Colonic mucosa (tissue), 4 donors: ENCODE measurements at regions not wholly inside any gene's neighbourhood (a gene's known extent, or its start where the extent isn't known, plus 50 kb on each side); places are given as distances from the start of the nearest gene placed in this dataset.

Source experiments
- DNase-seq: peaks from one replicate; pipeline ENCODE4 v3.0.0-alpha.2; 2020
- H3K27ac ChIP-seq: fragments of 200-600 bp; one replicate; pipeline ENCODE4 v1.8.0; 2021
- H3K27me3 ChIP-seq: fragments of 200-600 bp; one replicate; pipeline ENCODE4 v1.8.0; 2021
- H3K36me3 ChIP-seq: fragments of 200-600 bp; one replicate; pipeline ENCODE4 v1.8.0; 2021
- H3K4me1 ChIP-seq: fragments of 200-600 bp; one replicate; pipeline ENCODE4 v1.8.0; 2021; ENCODE audit warnings: mild to moderate bottlenecking
- H3K4me3 ChIP-seq: fragments of 200-600 bp; one replicate; pipeline ENCODE4 v1.8.0; 2021
- H3K9ac ChIP-seq, 2 donors: one replicate each; pipeline ENCODE4 v1.7.0; 2013; ENCODE audit warnings: control low read depth in 2 of 2, low read depth in 2 of 2, low read length in 2 of 2
- H3K9me3 ChIP-seq: fragments of 200-600 bp; one replicate; pipeline ENCODE4 v1.8.0; 2021
- CTCF ChIP-seq: fragments of 200-600 bp; IDR thresholded peaks from one replicate; pipeline ENCODE4 v1.8.0; 2022; ENCODE audit warnings: antibody characterized with exemption, mild to moderate bottlenecking
- intact Hi-C: fragments of 100-400 bp; cut with DNase I; formaldehyde crosslinking; loops from one replicate; pipeline ENCODE4 v1.14.1; 2022
- donor health status: healthy.
- donor health status: DM: no; HTN: no; CAD: no.
- donor health status: DM: no; HTN: no; CAD: no.

GRCh38 chr3:64932016-64932518 lies 244.3 kb upstream of the ADAMTS9 start:
- Histone ChIP-seq H3K27ac (no peak overlapping the region), H3K9ac (no peak overlapping the region), H3K27me3 (no peaks in the 10 kb centered on the region), H3K4me1 (no peaks in the 10 kb centered on the region), H3K9me3 (no peaks in the 10 kb centered on the region), H3K4me3 (no peak overlapping the region), H3K36me3 (no peaks in the 10 kb centered on the region)
- DNase-seq, result no peak
- no peak for TF ChIP-seq CTCF
- intact Hi-C loops, result no loop called here

GRCh38 chr3:64930891-64931290 lies 243.1 kb upstream of the ADAMTS9 start:
- H3K36me3 ChIP-seq, result no peaks in the 10 kb centered on the region
- H3K4me1 ChIP-seq, result no peaks in the 10 kb centered on the region
- DNase-seq, result no peak
- intact Hi-C loops, result no loop called here
- H3K9ac ChIP-seq, result no peak overlapping the region
- no peaks in the 10 kb centered on the region for H3K27me3 ChIP-seq
- no peaks in the 10 kb centered on the region for H3K9me3 ChIP-seq
- no peak overlapping the region for H3K27ac ChIP-seq
- no peak overlapping the region for H3K4me3 ChIP-seq
- TF ChIP-seq CTCF, result no peak

DNA sequence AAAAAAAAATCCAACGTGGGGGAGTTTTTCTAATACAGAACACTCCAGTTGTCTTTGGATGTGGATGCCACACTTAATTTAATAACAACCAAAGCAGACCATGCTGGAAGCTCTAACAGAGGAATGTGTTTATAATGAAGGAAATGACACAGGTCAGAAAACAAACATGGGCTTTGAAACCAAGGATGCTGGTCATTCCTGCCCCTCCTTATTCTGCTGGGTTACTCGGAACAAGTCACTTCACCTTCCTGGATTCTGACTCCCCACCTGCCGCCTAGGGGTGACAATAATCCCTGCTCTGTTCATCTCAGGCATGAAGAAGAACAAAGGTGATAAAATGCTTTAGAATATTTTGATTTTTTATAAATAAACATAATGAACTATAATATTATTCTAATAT lies 240.9 kb upstream of the ADAMTS9 start:
- Histone ChIP-seq H3K27me3 (no peaks in the 10 kb centered on the region), H3K36me3 (no peaks in the 10 kb centered on the region), H3K27ac (no peak overlapping the region), H3K9ac (no peak overlapping the region), H3K9me3 (no peaks in the 10 kb centered on the region), H3K4me1 (no peaks in the 10 kb centered on the region), H3K4me3 (no peak overlapping the region)
- intact Hi-C loops, result no loop called here
- TF ChIP-seq CTCF, result no peak
- no peak for DNase-seq

DNA sequence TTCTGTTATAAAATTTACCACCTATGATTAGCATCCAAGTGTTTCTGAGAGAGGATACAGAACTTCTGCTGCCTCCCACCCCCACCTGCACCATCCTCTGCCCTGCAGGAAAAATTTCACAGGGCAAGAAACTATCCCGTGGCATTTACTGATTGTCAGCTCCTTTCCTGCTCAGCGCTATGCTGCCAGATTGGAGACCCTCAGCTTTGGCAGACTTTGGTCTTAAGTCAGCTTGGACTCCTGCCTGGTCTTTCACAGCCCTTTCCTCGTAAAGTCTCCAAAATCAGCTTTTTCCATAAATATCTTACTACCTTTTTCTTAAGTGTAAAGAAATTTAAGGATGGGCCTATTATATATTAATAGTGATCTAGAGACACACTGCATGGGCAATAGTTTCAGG lies 239.9 kb upstream of the ADAMTS9 start:
- Histone ChIP-seq H3K27me3 (no peaks in the 10 kb centered on the region), H3K27ac (no peak overlapping the region), H3K9me3 (no peaks in the 10 kb centered on the region), H3K36me3 (no peaks in the 10 kb centered on the region), H3K4me1 (no peaks in the 10 kb centered on the region), H3K9ac (no peak overlapping the region), H3K4me3 (no peak overlapping the region)
- intact Hi-C loops, result no loop called here
- no peak for TF ChIP-seq CTCF
- DNase-seq, result no peak

DNA sequence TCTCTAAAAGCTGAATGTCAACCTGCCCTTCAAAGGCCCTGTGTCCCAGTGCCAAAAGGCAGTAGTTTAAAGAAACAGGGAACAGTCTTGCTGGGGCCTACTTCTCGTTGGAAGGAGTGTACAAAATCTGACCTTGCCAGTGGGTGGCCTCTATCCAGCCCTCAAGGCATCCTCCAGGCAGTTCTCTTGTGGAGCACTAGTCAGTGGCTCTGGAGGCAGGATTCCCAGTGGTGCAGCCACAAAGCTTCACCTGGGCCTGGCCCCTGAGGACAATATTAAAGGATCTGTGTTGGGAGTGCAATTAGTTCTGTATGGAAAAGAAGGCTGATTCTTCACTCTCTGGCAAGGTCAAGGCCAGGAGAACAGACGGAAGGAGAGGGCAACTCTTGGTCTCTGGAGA lies 237.8 kb upstream of the ADAMTS9 start:
- no peak for TF ChIP-seq CTCF
- no peak overlapping the region for H3K4me3 ChIP-seq
- no peaks in the 10 kb centered on the region for H3K27me3 ChIP-seq
- intact Hi-C loops, result no loop called here
- H3K27ac ChIP-seq, result no peak overlapping the region
- H3K9ac ChIP-seq, result no peak overlapping the region
- no peaks in the 10 kb centered on the region for H3K36me3 ChIP-seq
- DNase-seq, result no peak
- no peaks in the 10 kb centered on the region for H3K4me1 ChIP-seq
- H3K9me3 ChIP-seq, result no peaks in the 10 kb centered on the region

DNA sequence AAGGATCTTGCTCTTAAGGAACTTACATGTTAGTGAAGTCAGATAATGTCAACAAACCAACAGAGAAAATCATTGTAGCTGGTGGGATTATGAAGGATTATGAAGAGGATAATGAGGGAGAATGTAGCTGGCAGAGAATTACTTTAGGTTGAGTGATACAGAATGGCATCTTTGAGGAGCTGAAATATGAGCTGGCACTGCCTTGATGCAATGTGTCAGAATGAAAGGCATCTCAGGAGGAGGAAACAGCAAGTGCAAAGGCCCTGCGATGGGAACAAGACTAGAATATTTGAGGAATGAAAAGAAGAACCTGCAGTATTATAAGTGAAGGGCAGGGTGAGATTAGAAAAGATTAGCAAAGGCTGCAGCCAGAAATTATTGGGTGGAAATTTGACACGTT lies 237.2 kb upstream of the ADAMTS9 start:
- intact Hi-C loops, result no loop called here
- no peak overlapping the region for H3K4me3 ChIP-seq
- no peaks in the 10 kb centered on the region for H3K9me3 ChIP-seq
- H3K27ac ChIP-seq, result no peak overlapping the region
- no peaks in the 10 kb centered on the region for H3K4me1 ChIP-seq
- no peaks in the 10 kb centered on the region for H3K36me3 ChIP-seq
- no peak for DNase-seq
- no peak overlapping the region for H3K9ac ChIP-seq
- no peak for TF ChIP-seq CTCF
- H3K27me3 ChIP-seq, result no peaks in the 10 kb centered on the region
